NB4 (cell line): ENCODE measurements at regions not wholly inside any gene's neighbourhood (a gene's known extent, or its start where the extent isn't known, plus 50 kb on each side); places are given as distances from the start of the nearest gene placed in this dataset.

ENCODE experiments used
- DNase-seq: peaks from one replicate; pipeline ENCODE4 v3.0.0; 2010; ENCODE audit warnings: low read depth
- H3K4me3 ChIP-seq: one replicate; pipeline ENCODE4 v1.5.1; 2011; ENCODE audit warnings: mild to moderate bottlenecking, low read depth, low read length, moderate library complexity
- MAX ChIP-seq: IDR thresholded peaks from 2 replicates; pipeline ENCODE4 v1.6.1; 2011; ENCODE audit warnings: low read depth, low read length
- MYC ChIP-seq: IDR thresholded peaks from 2 replicates; pipeline ENCODE4 v1.6.1; 2011; ENCODE audit warnings: low read depth, low read length
- POLR2A ChIP-seq: IDR thresholded peaks from 2 replicates; pipeline ENCODE4 v1.6.1; 2011; ENCODE audit warnings: mild to moderate bottlenecking; ENCODE audit not compliant: insufficient read length; ENCODE audit errors: extremely low read depth
- TF ChIP-seq, protein P1 (sequence below): IDR thresholded peaks from one replicate; pipeline ENCODE4 v1.5.1; 2012; ENCODE audit warnings: low read depth, low read length

DNA sequence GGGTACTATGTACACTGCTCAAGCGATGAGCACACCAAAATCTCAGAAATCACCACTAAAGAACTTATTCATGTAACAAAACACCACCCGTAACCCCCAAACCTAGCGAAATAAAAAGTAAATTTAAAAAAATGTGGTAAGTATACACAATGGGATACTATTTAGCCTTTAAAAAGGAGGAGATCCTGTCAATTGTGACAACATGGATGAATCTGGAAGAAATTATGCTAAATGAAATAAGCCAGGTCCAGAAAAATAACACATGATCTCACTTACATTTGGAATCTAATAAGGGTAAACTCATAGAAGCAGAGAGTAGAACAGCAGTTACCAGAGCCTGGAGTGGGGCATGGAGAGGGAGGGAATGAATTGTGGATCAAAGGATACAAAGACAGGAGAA, 98.5 kb upstream of the SPATS2L start:
- TF ChIP-seq, protein P1, sequence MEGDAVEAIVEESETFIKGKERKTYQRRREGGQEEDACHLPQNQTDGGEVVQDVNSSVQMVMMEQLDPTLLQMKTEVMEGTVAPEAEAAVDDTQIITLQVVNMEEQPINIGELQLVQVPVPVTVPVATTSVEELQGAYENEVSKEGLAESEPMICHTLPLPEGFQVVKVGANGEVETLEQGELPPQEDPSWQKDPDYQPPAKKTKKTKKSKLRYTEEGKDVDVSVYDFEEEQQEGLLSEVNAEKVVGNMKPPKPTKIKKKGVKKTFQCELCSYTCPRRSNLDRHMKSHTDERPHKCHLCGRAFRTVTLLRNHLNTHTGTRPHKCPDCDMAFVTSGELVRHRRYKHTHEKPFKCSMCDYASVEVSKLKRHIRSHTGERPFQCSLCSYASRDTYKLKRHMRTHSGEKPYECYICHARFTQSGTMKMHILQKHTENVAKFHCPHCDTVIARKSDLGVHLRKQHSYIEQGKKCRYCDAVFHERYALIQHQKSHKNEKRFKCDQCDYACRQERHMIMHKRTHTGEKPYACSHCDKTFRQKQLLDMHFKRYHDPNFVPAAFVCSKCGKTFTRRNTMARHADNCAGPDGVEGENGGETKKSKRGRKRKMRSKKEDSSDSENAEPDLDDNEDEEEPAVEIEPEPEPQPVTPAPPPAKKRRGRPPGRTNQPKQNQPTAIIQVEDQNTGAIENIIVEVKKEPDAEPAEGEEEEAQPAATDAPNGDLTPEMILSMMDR = no peak
- no peak for TF ChIP-seq POLR2A
- no peak for TF ChIP-seq MYC
- no peak for TF ChIP-seq MAX
- no peak overlapping the region for H3K4me3 ChIP-seq
- DNase-seq = no peak

GRCh38 chr2:200209030-200209429, 97.5 kb upstream of the SPATS2L start:
- TF ChIP-seq, protein P1 = no peak
- no peak for TF ChIP-seq MYC
- no peak for TF ChIP-seq POLR2A
- TF ChIP-seq MAX = no peak
- no peak overlapping the region for H3K4me3 ChIP-seq
- no peak for DNase-seq

DNA sequence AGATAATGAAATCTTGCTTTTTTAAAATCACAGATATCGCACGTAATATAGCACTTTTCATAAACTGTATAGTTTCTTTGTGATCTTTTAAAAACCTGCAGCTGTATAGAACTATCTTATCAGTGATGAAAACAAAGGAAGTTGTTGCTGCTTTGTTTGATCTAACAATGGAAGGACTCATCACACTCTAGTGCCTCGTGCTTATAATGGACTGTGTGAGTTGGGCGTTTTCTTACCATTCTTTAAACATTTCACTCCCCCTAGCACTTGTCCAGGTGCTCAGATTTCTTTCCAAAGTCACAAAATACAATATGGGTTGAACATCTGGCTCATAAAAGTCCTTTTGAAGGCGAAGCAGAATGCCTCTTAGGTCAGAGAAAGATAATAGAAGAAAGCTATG, 94.8 kb upstream of the SPATS2L start:
- no peak for DNase-seq
- no peak overlapping the region for H3K4me3 ChIP-seq
- TF ChIP-seq, protein P1 = no peak
- TF ChIP-seq MYC (no peak), MAX (no peak), POLR2A (no peak)

DNA sequence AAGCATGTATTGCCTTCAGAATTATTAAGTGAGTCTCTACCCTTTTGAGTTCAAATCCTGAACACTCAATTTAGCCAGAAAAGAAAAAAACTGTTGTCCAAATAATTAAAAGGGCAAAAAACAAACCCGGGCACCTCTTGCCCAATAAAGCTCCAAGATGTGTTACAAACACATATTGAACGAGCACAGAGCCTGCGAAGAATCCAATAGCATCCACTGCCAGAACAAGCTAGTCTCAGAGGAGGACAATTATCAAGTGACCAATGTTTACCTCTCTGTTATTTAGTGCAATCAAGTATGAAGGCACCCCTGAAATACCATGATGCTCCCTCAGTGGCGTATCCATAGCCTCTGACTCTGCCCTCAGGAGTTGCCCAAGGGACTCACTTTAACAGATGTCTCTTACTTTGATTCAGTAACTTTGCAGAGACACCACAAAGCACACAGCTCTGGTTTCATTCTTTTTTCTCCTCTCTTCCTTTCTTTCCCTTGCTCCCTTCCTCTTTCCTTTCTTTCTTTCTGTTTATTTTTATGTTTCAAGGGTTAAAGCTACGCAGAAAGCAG, 93.5 kb upstream of the SPATS2L start:
- no peak overlapping the region for H3K4me3 ChIP-seq
- TF ChIP-seq POLR2A (no peak), MAX (no peak), MYC (no peak)
- TF ChIP-seq, protein P1 = no peak
- no peak for DNase-seq

DNA sequence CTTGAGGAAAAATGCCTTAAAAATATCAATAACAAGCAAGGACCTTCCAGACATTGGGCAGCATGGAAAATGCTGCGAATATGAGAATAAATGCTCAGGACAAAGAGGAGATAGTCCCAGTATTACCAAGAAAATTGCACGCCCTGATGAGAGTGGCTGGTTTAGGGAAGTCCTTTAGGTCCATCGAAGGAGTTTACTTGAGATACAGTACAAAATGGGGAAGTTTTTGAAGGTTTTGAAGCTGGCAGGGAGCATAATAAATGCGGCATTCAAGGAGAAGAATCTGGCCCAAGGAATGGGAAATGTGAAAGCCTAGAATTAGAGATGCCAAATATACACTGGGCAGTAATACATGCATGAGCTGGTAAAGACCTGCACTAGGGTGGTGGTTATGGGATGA, 90.2 kb upstream of the SPATS2L start:
- DNase-seq = no peak
- no peak for TF ChIP-seq MYC
- no peak for TF ChIP-seq POLR2A
- no peak for TF ChIP-seq MAX
- TF ChIP-seq, protein P1 = no peak
- no peak overlapping the region for H3K4me3 ChIP-seq

DNA sequence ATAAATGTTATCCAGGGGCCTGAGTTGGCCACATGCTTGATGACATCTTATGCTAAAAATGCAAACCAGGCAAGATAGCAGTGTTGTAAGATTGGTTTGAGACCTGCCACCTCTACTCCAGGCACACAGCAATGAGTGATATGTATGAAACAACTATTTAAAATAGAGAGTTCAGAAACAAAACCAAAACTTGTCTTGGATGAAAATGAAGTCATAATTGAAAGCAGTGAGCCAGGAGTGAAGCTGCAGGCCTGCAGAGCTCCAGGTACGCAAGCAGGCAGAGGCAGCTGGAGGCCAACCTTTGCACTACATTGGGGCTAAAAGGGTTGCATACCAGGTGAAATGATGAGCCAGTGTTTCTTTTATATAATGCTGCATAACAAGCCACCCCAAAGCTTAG, 89.2 kb upstream of the SPATS2L start:
- TF ChIP-seq MAX (no peak), POLR2A (no peak), MYC (no peak)
- TF ChIP-seq, protein P1 = no peak
- no peak overlapping the region for H3K4me3 ChIP-seq
- no peak for DNase-seq
